OCI-M1 (cell line): ENCODE measurements at regions not wholly inside any gene's neighbourhood (a gene's known extent, or its start where the extent isn't known, plus 50 kb on each side); places are given as distances from the start of the nearest gene placed in this dataset.

ENCODE experiments used
- DNase-seq: peaks from one replicate; lab custom pipeline; 2025; lab: John Stamatoyannopoulos, UW

- DNase-seq, result no peak
Observed at GRCh38 chr19:30217461-30217860, 154.7 kb upstream of the ZNF536 start.

DNA sequence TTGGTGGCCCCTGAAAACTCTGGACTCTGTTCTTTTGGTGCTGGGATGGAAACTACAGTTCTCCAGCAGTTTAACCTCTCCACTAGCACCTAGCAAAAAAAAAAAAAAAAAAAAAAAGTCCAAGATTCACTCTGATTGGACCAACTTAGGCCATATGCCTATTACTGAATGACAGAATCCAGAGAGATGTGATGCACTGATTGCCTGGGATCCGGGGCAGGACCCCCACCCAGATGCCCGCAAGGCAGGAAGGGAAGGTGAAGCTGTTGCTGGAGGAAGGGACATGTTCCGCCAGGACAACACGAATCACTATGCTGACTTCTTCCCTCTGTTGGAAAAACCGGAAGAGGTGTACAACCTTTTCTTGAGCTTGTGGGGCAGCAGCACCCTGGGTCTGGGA, 152.5 kb upstream of the ZNF536 start:
- no peak for DNase-seq

DNA sequence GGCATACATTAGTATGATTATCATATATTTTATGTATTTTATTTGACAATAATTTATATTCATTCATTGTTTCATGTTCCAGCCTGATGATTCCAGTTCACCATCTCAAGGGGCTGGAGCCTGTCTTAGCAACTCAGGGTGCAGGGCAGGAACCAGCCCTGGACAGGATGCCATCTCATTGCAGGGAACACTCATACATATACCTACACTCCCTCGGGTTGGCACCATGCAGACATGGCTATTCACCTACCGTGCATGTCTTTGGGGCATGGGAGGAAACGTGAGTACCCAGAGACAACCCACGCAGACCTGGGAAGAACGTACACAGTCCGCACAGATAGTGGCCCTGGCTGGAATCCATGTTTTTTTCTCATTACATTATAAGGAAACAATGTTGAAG, 151.0 kb upstream of the ZNF536 start:
- no peak for DNase-seq

- peak; percentile 18 for DNase-seq
Observed at GRCh38 chr19:30222428-30222873, 149.7 kb upstream of the ZNF536 start.

DNA sequence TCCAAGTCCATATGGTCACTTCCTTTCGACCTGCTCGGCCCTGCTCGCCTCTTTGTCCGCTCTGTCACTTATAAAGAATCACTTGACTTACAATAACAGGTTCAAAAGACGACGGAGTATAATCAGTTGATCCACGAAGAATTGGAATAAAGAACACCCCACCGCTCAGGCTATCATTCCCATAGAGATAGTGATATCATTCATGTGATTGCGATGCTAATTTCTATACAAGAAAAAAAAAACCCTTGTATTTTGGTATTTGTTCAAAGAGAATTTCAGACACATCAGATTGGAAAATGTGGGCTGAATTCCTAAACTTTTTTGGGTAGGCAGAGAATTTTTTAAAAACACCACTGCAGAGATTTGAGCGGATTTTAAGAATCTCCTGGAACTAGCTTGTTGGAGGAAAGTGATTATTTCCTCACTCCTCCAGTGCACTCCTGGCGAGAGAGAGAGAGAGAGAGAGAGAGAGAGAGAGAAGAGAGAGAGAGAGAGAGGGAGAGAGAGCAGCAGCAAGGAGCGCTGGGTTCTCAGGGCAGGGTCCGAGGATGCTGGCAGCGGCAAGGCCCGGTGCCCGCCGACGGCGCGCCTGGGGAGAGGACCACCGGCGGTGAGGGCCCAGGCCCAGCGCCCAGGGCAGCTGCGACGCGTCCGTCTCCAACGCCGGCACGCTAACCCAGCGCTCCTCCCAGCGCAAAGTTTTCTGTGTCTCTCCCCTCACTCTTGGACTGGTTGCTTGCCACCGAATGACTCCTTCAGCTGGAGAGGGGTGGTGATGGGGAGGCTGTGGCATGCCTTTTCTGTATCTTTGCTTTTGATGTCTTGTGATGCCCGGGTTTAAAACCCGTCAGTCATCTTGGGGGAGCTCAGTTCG, 149.0 kb upstream of the ZNF536 start:
- DNase-seq, result no peak

DNA sequence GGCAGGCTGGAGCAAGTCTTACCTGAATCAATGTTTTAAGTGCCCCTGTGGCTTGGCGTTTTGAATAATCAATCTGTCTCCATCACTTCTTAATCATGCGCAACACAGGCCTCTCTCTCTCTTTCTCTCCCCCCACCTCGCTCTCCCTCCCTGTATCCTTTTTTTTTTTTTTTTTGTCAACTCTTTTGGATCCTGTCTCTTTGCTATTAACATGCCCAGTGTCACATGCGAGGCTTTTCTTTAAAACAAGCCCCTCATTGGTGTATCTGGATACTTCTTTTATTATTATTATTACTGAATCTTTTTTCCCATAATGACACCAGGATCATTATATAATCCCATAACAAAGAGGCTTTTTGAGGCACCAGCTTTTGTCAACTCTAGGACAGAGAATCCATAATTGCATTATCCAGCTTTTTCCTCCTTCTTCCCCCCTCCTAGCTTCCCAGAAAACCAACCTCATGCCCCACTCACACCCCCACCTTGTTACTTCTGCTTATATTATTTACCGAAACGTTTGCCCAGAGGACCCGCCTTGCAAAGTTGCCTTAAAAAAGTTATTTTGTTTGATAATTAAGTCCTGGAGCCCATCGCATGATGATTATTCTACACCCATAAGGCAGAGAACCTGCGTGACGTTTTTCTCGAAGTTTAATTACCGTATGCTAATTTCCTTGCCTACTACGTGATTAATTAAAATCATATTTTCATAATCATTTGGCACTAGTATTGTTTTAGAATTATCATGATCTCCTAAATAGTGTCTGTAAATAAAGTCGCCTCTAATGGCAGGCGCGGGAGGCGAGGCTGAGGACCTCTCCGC, 148.1 kb upstream of the ZNF536 start:
- no peak for DNase-seq

GRCh38 chr19:30224689-30225606, 147.2 kb upstream of the ZNF536 start:
- no peak for DNase-seq

- DNase-seq, result no peak
Observed at GRCh38 chr19:30225676-30226463, 146.3 kb upstream of the ZNF536 start.

DNA sequence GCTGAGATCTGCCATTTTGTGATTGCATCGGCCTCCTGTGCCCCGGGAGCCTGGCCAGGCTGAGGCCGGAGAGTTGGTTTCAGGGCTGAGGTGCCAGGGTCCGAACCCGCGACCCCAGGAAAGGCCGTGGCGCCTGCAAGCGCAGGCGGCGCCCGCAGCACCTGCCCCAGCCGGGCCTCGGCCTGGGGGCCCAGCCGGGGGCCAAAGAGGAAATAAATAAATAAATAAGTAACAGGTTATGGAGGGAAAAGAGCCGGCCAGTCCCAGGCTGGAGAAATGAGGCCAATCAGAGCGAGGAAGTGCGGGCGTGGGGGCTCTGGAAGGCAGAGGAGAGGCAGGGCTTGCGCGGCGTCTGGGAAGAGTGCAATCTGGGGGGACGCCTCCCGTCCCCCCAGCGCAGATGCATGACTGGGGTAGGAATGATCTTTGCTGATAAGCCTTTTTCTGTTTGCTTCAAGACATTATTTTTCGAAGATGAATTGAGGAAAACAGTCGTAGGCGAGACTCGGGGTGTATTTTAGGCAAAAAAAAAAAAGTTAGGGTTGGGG, 145.6 kb upstream of the ZNF536 start:
- DNase-seq, result no peak

DNA sequence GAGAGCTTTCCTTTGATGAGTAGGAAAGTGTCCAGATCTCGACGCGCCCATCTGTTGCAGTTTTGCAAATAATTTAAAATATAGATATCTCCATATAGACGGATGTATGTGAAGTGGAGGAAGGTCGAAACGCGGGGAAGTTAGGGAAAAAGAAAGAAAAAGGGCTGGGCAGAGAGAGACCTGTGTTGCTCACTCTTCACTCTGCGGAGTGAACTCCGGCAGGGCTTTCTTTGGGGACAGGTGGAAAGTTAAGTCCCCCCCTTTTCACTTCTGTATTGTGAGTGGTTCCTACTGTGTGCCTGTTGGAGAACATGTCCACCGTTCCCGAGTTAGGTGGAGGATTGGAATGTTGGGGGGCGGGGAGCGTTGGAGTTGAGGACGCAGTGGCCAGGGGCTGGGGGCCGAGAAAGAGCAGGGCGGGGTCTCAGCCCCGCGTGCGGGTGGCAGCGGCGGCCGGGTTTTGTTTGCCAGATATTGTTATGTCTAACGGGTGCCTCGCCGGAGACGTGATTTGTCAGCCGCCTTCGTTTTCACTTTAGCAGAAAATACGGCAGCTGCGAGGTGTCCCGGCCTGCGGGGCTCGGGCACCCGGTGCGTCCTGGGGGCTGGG, 145.1 kb upstream of the ZNF536 start:
- DNase-seq, result no peak

DNA sequence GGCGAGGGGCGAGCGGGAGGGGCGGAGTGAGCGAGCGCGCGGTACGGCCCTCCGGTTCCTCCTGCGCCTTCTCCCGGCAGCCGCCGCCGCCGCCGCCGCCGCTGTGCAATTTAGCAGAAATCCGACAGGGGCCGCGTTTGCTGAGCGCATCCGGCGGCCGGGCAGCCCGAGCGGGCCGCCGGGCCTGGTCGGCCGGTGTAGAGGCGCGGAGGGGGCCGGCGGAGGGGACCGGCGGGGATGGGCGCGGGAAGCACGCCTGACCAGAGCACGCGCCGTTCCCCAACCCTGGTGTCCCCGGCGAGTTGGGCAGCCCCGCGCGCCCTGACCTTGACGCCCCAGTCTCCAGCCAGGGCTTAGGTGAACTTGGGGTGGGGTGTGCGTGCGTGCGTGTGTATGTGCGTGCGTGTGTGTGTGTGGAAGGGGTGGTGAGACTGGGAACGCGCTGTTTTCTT, 144.5 kb upstream of the ZNF536 start:
- DNase-seq, result peak; percentile 49

DNA sequence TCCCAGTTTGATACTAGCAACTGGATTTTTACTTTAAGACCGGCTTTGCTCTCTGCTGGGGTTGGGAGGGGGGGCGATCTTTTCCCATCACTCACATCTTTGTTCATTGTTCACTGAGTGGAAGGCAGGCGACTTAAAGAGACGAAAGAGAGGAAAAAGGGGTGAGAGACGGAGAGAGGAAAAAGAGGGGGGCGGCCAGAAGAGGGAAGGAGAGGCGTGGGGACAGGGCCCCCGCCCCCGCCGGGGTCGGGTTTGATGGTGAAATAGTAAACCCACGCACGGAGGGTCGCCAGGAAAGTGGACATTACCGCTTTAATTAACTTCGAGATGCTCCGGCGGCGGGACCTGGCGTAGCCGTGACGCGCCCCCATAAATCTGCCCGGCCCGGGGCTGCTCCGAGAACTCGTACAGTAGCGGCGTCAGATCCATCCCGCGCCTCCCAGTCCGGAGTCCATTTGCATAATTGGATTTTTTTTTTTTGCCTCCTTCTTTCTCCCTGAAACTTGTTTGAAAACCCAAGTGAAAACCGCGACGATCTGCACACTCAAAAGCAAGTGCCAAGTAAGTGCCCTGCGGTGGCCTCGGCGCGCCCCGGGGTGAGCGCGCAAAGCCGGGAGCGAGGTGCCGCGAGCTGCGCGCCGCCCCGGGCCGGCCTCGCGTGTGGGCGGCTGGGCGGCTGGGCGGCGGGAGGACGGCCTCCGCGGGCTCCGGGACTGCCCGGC, 143.9 kb upstream of the ZNF536 start:
- DNase-seq, result no peak

DNA sequence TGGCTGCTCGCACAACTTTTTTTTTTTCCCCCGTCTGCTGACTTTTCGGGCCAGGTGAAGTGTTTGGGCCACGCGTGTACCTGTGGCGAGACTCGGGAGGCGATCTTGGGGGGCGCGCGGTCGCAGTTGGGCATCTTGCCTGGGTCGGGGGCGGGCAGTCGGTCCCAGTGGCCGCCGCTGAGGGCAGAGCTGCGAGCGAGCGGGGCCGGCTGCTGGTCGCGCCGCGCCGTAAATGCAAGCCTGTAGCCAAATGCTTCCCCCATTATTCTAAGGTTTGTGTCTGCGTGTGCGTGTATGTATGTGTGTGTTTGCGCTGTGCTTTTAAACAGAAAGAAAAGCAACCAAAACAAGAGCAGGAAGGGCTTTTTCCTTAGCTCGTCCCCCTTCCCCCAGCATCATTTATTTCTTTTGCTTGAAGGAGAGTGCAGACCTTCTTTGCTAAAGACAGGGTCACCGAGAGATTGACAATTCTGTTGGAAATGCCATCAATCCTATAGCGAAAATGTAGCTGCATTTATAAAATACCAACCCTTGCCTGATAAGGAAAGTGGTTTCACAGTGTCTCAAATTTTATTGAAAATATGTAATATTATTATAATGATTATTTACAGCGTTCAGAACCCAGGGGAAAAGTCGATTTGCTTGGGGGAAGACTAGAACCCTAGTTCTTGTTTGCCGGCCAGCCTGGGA, 143.2 kb upstream of the ZNF536 start:
- DNase-seq, result no peak

DNA sequence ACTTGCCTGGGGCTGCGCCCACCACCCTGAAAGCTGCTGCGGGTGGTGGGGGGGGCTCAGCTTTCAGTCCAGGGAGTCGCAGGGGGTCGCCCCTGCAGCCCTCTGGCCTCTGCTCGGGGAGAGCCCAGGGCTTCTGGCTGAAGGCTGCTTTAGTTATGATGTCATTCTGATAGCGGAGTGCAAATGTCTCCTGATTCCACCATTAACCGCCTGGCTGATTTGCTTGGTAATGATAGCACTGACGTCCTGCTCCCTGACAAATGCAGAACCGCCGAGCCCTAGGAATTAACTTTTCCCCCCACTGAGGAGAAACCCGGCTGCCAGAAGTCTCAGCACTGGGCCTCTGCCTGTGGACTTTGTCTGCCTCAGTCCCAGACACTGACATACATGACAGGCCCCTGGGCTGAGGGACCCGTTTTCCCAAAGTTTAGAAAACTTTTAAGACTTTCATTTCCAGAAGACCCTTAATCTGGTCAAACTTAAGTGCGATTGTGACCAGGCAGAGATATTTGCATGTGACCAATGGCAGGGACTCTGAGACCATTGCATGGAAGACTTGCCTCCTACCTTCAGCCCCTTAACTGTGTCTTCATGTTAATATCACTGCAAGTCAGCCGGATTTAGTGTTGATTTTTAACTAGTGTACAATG, 142.5 kb upstream of the ZNF536 start:
- no peak for DNase-seq

DNA sequence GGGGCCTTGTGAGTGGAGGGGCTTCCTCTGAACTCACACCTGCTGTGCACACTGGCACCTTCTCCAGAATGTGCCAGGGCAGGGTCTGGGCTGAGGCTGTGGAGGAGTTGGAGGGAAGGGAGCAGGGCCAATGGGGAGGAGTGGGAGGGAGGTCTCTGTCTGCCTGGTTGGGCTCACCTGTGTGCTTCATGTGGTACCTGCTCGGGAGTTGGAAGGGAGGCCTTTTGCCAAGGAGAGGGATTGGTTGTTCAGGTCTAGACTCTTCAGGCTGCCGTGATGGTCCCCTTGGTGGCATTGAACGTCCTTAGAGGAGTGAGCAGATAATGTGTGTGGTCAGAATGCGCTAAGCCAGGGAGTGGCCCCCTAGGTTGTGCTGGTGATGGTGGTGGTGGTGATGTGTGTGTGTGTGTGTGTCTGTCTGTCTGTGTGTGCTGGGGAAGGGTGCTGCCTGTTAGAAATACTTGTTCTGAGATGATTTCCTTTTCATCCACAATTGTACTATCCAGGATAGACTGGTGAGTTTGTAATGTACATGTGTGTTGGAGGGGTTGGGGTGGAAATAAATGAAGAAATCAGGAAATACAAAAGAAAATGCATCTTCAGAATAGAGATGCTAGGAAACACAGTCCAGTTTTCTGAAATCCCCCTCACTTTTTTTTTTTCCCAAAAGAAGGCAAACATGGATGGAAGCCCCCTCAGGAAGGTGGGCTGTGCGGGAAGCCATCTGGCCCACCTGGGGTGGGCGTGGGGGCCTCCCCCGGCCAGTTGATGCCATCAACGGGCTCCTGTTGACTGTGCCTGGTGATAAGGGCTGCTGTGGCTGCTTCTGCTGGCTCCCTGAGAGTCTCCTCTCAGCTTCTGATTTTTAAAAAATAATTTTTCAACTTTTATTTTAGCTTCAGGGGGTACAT, 140.5 kb upstream of the ZNF536 start:
- no peak for DNase-seq

GRCh38 chr19:30233375-30233774, 138.8 kb upstream of the ZNF536 start:
- no peak for DNase-seq

DNA sequence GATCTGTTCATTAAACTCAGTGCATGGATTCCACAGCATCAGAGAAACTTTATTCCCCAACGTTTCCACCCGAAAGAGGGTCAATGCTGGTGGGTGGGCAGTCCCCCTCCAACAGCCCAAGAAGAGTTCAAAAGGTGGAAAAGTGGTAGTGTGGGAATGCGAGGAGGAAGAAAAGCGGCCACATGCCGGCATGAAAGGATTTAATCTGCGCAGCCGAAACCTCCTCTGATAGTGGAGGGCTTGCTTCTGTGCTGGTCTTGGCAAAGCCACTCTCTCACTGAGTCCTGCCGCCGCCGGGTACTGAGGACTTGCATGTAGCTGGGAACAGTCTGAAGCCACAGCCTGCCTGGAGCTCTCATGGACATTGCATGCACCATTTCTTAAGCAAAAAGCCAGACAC, 136.2 kb upstream of the ZNF536 start:
- no peak for DNase-seq

GRCh38 chr19:30236587-30236986, 135.6 kb upstream of the ZNF536 start:
- DNase-seq, result no peak
